ENCODE measurements at regions not wholly inside any gene's neighbourhood (a gene's known extent, or its start where the extent isn't known, plus 50 kb on each side); places are given as distances from the start of the nearest gene placed in this dataset.
A peak's percentile ranks its signal among the peaks of the same experiment; 100 is the strongest.
"Not testable (repeated sequence)": the region's sequence is repeated elsewhere in the genome, so short reads cannot be mapped to it uniquely, and the experiment has no call there.

DNA sequence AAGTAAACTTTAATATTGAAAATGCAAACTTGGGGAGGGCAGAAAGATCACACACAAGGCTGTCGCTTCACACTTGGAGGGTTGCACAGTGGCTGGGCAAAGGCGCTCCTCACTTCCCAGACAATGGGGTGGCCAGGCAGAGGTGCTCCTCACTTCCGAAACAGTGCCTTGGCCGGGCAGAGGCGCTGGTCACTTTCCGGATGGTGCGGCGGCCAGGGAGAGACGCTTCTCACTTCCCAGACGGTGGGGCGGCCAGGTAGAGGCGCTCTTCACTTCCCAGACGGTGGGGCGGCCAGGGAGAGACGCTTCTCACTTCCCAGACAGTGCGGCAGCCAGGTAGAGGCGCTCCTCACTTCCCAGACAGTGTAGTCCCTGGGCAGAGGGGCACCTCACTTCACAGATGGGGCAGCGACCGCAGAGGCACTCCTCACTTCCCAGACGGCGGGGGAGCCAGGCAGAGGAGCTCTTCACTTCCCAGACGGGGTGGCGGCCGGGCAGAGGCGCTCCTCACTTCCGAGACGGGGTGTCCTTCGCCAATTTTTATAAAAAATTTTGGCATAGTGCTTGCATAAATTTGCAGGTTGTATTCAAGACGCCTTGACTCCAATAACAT lies 140.8 kb upstream of the PZP start:
- no peak for DNase-seq
- in situ Hi-C loops (cut with MboI; ENCODE audit: low pct_unique_long_range_greater_than_20kb, low sequenced_read_pairs) = no loop called here

DNA sequence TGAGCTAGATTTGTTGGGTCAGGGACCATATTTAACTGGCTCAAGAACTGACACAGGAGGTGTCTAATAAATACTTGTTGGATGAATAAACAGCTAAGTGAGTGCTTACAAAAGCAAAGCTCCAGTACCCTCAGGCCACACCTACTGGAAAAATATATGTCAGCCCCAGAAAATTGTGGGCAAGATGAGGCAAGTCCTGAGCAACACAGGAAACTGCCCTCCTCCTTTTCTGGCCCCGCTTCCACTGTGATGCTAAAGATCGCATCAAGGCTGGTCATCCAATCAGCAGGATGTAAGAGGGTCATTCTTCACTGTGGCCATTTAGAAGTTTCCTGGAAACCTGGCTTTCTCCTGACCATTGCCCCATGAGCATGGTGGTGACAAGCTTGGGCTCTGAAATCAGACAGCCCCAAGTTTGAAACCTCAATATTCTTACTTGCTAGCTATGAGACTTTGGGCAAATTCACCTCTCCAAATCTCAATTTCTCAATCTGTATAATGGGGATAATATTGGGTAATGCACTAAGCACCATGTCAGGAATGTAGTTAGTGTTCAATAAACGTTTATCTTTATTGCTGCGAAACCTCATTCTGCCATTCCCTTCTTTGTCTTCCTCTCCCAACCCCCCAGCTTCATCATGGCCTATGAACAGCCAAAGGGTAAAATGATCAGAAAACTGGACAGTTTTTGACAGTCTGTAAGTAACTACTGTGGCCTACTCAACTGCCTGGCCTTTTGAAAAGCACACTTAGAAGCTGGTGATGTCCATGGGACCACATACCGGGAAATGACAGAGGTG lies 139.3 kb upstream of the PZP start:
- no peak for DNase-seq
- in situ Hi-C loops (cut with MboI; ENCODE audit: low pct_unique_long_range_greater_than_20kb, low sequenced_read_pairs) = no loop called here

GRCh38 chr12:9346866-9347327 lies 138.7 kb upstream of the PZP start:
- no peak for DNase-seq
- in situ Hi-C loops (cut with MboI; ENCODE audit: low pct_unique_long_range_greater_than_20kb, low sequenced_read_pairs) = no loop called here

- no peak for DNase-seq
- in situ Hi-C loops (cut with MboI; ENCODE audit: low pct_unique_long_range_greater_than_20kb, low sequenced_read_pairs) = no loop called here
Measured at GRCh38 chr12:9345171-9345570, 137.0 kb upstream of the PZP start.

DNA sequence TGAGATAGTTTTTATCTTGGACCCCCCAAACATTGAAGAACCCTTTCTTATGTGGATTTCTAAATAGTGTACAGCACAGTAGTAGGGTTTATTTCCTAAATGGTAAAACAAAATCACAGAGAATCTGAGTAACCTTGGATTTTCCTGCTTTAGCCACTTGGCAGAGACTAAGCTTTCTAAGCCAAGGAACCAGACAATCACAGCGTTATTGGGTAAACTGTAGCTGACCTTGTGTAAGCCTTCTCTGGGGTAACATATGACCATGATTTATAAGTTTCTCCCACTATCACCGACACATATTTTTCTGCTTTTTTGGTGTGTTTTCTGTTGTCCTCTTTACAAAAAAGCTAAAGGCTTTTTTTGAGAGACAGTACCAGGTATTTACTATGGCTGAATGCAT lies 136.3 kb upstream of the PZP start:
- DNase-seq = no peak
- in situ Hi-C loops (cut with MboI; ENCODE audit: low pct_unique_long_range_greater_than_20kb, low sequenced_read_pairs) = no loop called here

GRCh38 chr12:9343731-9344130 lies 135.5 kb upstream of the PZP start:
- no peak for DNase-seq
- in situ Hi-C loops (cut with MboI; ENCODE audit: low pct_unique_long_range_greater_than_20kb, low sequenced_read_pairs) = no loop called here

- in situ Hi-C loops (cut with MboI; ENCODE audit: low pct_unique_long_range_greater_than_20kb, low sequenced_read_pairs) = no loop called here
- no peak for DNase-seq
Measured at GRCh38 chr12:9342614-9343353, 134.6 kb upstream of the PZP start.

GRCh38 chr12:9341260-9341585 lies 133.0 kb upstream of the PZP start:
- in situ Hi-C loops (cut with MboI; ENCODE audit: low pct_unique_long_range_greater_than_20kb, low sequenced_read_pairs) = no loop called here
- no peak for DNase-seq

- DNase-seq = no peak
- in situ Hi-C loops (cut with MboI; ENCODE audit: low pct_unique_long_range_greater_than_20kb, low sequenced_read_pairs) = no loop called here
Measured at GRCh38 chr12:9340422-9341259, 132.4 kb upstream of the PZP start.

DNA sequence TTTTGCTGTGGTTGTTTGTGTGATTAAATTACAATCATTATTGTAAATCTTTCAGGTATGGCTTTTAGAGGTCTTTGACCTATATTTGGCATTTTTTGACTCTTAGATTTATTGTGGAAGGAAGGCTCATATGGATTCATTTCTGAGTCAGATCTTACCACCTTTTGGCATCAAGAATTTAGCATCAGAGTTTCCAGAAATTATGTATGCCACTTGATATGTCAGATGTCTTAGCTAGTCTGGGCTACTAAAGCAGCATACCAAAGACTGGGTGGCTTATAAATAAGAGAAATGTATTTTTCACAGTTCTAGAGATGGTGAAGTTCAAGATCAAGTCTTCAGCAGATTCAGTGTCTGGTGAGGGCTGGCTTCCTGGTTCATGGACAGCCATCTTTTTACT lies 129.5 kb upstream of the PZP start:
- in situ Hi-C loops (cut with MboI; ENCODE audit: low pct_unique_long_range_greater_than_20kb, low sequenced_read_pairs) = no loop called here

GRCh38 chr12:9336375-9337011 lies 128.3 kb upstream of the PZP start:
- in situ Hi-C loops (cut with MboI; ENCODE audit: low pct_unique_long_range_greater_than_20kb, low sequenced_read_pairs); DNase-seq: not testable (repeated sequence)

More for the DNA sequence above, 129.5 kb upstream of the PZP start:
- DNase-seq = no peak

DNA sequence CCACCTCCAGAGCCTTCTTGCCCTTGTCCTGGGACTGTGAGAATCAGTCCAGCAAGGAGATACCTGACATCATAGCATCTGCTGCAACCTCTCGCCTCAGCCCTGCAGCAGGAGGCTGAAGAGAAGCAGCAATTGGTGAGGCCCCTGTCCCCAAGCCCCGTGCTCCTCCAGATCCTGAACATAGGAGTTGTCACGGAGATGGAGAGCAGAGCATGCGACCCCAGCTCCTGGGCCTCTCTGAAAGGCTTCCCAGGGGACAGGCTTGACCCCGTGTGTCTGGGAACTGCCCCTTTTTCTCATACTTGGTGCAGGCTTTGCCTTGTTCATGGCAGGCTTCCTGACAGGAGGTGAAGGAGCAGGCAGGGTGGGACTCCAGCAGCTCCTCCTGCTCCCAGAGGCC lies 127.7 kb upstream of the PZP start:
- no peak for DNase-seq
- in situ Hi-C loops (cut with MboI; ENCODE audit: low pct_unique_long_range_greater_than_20kb, low sequenced_read_pairs) = no loop called here

GRCh38 chr12:9334964-9335363 lies 126.8 kb upstream of the PZP start:
- in situ Hi-C loops (cut with MboI; ENCODE audit: low pct_unique_long_range_greater_than_20kb, low sequenced_read_pairs) = no loop called here
- no peak for DNase-seq

- no peak for DNase-seq
- in situ Hi-C loops (cut with MboI; ENCODE audit: low pct_unique_long_range_greater_than_20kb, low sequenced_read_pairs) = no loop called here
Measured at GRCh38 chr12:9334041-9334692, 126.0 kb upstream of the PZP start.

- in situ Hi-C loops (cut with MboI; ENCODE audit: low pct_unique_long_range_greater_than_20kb, low sequenced_read_pairs) = no loop called here
- DNase-seq = no peak
Measured at GRCh38 chr12:9333161-9333560, 125.0 kb upstream of the PZP start.

GRCh38 chr12:9332564-9332963 lies 124.4 kb upstream of the PZP start:
- in situ Hi-C loops (cut with MboI; ENCODE audit: low pct_unique_long_range_greater_than_20kb, low sequenced_read_pairs) = no loop called here
- DNase-seq = no peak

- in situ Hi-C loops (cut with MboI; ENCODE audit: low pct_unique_long_range_greater_than_20kb, low sequenced_read_pairs) = no loop called here
- peak; percentile 67 for DNase-seq
Measured at GRCh38 chr12:9331218-9331626, 123.0 kb upstream of the PZP start.

GRCh38 chr12:9329019-9329418 lies 120.8 kb upstream of the PZP start:
- DNase-seq = no peak
- in situ Hi-C loops (cut with MboI; ENCODE audit: low pct_unique_long_range_greater_than_20kb, low sequenced_read_pairs) = no loop called here

- in situ Hi-C loops (cut with MboI; ENCODE audit: low pct_unique_long_range_greater_than_20kb, low sequenced_read_pairs) = no loop called here
- DNase-seq = no peak
Measured at GRCh38 chr12:9328065-9328464, 119.9 kb upstream of the PZP start.
